Posterior vena cava (tissue), 2 donors: ENCODE measurements at regions not wholly inside any gene's neighbourhood (a gene's known extent, or its start where the extent isn't known, plus 50 kb on each side); places are given as distances from the start of the nearest gene placed in this dataset.
"Not testable (repeated sequence)": the region's sequence is repeated elsewhere in the genome, so short reads cannot be mapped to it uniquely, and the experiment has no call there.

Experiments
- DNase-seq: peaks from one replicate; pipeline ENCODE4 v3.0.0-alpha.2; 2020; ENCODE audit warnings: low spot score
- intact Hi-C, 2 donors: fragments of 100-400 bp; cut with DNase I; formaldehyde crosslinking; loops; one replicate each; pipeline versions ENCODE4 v1.14.1 to v1.14.2; 2022 to 2023
- donor health status: DM: yes; HTN: yes; CAD: no.
- donor health status: DM: yes; HTN: yes; CAD: no.

DNA sequence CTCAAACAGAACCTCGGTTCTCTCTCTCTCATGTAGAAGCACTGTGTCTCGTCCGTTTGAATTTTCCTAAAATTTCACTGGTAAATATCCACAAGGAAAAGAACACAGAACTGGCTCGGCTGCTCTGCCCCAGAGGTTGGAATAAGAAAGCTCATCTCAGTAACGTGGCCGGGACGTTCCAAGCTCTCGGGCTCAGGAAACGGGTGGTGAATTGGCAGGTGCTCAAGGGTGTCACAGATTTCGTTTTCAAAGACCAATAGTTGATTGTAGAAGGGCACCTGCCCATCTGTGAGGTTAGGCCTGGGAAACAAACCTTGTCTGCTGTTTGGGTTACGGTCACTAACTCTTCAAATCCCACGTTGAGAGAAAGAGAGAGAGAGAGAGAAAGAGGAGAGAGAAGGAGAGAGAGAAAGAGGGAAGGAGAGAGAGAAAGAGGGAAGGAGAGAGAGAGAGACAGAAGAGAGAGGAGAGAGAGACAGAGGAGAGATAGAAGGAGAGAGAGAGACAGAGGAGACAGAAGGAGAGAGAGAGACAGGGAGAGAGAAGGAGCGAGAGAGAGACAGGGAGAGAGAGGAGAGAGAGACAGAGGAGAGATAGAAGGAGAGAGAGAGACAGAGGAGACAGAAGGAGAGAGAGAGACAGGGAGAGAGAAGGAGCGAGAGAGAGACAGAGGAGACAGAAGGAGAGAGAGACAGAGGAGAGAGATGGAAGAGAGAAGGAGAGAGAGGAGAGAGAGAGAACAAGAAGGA lies 106.6 kb downstream of the CRLF2 start:
- peak; percentile 49 for DNase-seq
- intact Hi-C loops, result no loop called here

DNA sequence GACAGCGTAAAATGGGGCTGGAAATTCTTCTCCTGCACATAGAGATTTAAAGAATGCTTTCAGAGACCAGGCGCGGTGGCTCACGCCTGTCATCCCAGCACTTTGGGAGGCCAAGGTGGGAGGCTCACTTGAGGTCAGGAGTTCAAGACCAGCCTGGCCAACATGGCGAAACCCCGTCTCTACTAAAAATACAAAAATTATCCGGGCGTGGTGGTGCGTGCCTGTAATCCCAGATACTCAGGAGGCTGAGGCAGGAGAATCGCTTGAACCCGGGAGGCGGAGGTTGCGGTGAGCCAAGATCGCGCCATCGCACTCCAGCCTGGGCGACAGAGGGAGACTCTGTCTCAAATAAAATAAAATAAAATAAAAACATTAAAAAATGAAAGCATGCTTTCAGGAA lies 107.4 kb downstream of the CRLF2 start:
- DNase-seq, result peak; percentile 24
- intact Hi-C loops, result not testable (repeated sequence)

DNA sequence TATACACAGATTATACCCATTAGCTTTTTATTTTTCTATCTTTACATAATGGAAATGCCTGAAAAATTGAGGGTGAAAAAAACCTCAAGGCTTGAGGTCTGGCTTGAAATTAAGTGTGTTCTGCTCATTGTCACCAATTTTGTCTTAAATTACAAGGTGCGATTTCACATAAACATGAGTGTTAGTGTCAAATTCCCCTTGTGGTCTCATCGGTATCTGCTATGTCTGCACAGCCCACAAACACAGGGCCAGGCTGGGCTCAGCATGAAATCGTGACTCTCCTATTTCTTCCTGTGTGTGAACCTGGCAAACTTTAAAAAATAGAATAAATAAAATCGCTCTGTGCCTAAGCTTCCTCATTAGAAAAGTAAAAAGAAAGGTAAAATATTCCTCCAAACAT lies 109.1 kb downstream of the CRLF2 start:
- DNase-seq, result no peak
- intact Hi-C loops, result no loop called here

DNA sequence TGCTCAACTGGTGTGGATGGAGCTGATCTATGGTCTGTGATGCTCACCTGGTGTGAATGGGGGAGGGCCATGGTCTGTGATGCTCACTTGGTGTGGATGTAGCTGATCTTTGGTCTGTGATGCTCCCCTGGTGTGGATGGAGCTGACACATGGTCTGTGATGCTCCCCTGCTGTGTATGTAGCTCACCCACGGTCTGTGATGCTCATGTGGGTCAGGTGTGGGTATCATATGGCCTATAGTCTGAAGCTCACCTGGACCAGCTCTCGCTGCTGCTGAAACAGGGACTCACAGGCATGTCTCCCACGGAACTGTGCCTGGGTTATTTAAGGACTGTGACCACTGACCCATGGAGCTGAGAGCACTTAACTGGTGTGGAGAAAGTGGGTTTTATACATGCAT lies 109.7 kb downstream of the CRLF2 start:
- peak; percentile 28 for DNase-seq
- intact Hi-C loops, result no loop called here

DNA sequence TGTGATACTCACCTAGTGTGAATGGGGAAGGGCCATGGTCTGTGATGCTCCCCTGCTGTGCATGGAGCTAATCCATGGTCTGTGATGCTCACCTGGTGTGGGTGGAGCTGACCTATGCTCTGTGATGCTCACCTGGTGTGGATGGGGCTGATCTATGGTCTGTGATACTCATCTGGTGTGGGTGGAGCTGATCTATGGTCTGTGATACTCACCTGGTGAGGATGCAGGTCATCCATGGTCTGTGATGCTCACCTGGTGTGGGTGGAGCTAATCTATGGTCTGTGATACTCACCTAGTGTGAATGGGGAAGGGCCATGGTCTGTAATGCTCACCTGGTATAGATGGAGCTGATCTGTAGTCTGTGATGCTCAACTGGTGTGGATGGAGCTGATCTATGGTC lies 110.2 kb downstream of the CRLF2 start:
- intact Hi-C loops, DNase-seq: not testable (repeated sequence)

DNA sequence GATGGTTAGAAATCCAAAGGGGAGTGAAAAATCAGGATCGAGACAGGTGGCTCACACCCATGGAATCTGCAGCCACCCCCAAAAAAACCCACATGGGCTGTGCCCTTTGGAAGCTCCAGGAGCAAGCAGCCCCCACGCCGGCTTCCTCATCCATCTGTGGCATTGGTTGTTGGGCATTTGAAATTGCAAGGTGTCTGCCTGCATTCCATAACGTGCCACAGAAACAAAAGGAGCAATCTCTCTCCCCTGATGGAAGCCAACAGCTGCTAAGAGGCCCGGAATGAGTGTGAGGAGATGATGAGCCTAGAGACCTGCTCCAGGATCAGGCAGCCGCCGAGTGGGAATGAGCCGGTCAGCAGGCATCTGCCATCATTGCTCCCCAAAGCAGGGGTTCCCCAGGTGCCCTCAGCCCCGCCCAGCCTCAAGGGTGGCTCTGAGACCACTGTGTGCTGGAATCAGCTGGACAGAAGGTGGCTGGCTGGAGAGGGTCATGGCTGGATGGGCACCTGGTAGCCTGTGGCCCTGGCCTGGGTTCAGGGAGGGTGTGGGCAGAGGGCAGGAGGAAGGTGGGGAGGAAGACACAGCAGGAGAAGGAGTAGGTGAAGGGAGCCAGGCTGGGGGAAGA lies 113.2 kb downstream of the CRLF2 start:
- intact Hi-C loops, result no loop called here
- DNase-seq, result peak; percentile 68

DNA sequence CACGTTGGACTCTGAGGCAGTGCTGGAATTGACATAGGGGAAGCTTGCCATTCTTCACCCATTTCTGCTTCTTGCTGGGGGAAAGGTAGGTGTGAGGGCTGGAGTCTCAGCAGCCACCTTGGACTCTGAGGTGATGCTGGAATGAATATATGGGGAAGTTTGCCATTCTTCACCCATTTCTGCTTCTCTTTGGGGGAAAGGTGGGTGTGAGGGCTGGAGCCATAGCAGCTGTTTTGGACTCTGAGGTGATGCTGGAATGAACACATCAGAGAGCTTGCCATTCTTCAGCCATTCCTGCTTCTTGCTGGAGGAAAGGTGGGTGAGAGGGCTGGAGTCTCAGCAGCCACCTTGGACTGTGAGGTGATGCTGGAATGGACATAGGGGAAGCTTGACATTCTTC lies 115.1 kb downstream of the CRLF2 start:
- intact Hi-C loops, result no loop called here
- DNase-seq, result peak; percentile 31

DNA sequence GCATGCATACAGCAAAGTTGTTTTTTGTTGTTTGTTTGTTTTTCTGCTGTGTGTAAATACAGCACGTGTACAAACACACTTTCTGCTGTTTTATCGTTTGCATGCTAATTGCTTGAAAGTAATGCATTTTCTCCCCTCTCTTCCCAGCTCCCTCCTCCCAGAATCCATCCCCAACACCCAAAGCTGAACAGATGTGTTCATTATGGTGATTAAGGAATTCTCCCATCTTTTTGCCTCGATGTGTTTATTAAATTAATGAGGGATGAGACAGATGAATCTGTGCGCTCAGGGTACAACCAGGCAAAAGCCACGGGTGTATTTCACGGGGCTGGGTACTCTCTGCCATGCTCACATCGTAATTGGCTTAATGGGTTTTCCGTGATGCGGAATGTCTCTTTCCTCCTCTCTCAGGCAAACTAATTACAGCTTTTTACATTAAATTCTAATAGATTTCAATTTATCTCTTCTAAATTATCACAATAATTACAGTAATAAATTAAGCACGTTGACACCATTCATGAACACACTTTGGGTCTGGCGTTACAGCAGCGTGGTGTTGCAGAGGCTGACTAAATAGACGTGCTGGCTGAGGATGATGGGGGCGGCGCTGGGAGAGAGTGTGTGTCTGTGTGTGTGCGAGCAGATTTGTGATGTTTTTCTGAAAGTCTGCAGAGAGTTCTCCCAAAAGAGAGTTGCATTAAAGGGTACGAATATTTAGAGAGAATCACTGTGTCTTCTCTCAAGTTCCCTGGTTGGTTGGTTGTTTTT lies 117.7 kb downstream of the CRLF2 start:
- peak; percentile 31 for DNase-seq
- intact Hi-C loops, result no loop called here

DNA sequence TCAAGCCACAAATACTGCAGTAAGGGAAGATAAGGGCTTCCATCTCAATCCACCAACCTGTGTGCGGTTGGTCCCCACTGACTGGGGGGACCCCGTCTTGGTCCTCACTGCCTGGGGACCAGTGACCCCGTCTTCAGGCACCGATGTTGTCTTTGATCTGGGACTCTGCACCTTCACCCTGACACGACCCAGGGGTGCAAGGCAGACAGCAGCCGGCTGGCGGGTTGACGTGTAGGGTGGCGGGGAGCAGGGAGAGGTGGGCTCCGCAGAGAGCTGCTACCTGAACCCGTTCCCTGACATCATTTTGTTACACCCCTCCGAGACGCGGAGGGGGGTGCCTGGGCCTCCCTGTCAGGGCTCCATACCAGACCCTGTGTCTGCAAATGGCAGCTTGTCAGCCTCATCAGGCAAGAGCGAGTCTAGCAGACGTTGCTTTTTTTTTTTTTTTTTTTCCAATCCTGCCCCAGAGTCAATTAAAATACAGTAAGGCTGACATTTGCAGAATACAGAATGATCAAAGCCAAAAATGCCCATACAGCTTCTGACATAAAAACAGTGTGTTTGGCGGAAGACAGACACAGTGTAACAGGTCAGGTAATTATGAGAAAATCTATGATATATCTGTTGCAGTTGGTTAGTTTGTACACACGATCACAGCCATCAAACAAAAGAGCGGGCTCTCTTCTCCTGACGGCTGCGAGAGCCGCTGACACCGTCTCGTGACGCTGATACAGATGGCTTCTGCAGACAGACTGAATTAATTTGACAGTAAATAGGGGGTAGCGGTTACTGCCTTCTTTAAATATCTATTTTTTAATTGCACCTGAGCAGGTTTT lies 118.6 kb downstream of the CRLF2 start:
- intact Hi-C loops, result no loop called here
- DNase-seq, result peak; percentile 58

DNA sequence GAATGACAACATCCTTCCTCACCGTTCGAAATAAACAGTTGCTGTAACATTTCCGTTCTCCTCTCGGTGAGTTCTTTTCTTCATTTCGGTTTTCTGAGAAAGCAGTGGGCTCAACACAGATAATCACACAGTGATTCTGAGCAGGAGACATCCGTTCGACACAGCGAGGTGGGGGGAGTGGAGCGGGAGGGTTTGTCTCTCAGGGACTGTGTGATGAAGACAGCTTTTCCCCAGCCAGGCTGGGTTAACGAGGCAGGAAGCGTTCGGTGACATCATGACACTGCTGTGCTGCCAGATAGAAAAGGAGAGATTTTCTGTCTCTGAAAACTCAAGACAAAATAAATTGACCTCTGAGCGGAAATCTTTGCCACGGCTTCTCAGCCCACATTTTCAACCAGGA lies 119.3 kb downstream of the CRLF2 start:
- intact Hi-C loops, result no loop called here
- DNase-seq, result peak; percentile 40

DNA sequence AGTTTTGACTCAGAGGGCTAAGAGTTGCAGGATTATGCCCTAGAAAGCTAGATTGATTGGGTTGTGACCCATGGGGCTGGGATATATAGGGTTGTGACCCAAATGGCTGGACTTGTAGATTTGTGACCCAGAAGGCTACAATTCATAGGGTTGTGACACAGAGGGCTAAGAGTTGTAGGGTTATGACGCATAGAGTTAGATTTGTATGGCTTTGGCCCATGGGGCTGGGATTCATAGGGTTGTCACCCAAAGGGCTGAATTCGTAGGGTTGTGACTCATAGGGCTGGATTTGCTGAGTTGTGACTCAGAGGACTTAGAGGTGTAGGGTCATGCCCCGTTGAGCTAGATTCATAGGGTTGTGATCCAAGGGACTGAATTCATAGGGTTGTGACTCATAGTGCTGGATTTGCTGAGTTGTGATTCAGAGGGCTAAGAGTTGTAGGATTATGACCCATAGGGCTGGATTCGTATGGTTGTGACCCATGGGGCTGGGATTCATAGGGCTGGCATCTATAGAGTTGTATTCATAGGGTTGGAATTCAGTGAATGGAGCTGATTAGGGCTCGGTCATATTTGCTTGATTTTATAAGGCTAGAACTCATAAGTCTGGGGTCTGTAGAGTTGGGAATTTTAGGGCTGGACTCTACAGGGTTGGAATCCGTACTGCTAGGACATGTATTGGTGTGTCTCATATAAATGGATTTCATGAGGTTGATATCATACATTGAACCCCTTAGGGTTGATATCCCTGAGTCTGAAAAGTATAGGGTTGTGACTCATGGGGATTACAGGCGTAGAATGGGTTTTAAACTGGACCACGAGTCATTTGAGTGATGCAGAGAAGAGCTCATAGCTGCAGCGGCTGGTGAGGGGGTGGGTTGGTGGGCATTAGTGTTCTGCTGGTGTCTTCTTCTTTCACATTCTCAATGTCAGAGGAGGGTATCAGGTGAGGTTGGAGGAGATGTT lies 125.7 kb downstream of the CRLF2 start:
- intact Hi-C loops, result no loop called here
- peak; percentile 16 for DNase-seq

DNA sequence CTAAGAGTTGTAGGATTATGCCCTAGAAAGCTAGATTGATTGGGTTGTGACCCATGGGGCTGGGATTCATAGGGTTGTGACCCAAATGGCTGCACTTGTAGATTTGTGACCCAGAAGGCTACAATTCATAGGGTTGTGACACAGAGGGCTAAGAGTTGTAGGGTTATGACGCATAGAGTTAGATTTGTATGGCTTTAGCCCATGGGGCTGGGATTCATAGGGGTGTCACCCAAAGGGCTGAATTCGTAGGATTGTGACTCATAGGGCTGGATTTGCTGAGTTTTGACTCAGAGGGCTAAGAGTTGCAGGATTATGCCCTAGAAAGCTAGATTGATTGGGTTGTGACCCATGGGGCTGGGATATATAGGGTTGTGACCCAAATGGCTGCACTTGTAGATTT lies 126.6 kb downstream of the CRLF2 start:
- intact Hi-C loops, result not testable (repeated sequence)
- peak; percentile 6 for DNase-seq

DNA sequence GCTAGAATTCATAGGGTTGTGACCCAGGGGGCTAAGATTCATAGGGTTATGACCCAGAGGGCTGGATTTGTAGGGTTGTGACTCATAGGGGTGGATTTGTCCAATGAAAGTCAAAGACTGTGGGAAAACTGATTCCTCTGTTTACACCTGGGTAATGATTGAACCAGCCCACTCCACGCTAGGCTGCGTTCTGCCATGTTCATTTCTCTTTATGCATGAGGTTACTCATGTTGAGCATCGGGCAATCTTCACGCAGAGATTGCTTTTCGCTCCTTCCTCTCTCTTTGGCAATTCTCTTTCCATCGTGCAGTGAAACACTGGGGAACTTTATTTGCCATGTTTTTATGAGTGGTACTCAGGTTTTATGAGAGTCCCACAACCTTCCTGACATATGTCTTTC lies 127.8 kb downstream of the CRLF2 start:
- intact Hi-C loops, result no loop called here
- DNase-seq, result peak; percentile 36

DNA sequence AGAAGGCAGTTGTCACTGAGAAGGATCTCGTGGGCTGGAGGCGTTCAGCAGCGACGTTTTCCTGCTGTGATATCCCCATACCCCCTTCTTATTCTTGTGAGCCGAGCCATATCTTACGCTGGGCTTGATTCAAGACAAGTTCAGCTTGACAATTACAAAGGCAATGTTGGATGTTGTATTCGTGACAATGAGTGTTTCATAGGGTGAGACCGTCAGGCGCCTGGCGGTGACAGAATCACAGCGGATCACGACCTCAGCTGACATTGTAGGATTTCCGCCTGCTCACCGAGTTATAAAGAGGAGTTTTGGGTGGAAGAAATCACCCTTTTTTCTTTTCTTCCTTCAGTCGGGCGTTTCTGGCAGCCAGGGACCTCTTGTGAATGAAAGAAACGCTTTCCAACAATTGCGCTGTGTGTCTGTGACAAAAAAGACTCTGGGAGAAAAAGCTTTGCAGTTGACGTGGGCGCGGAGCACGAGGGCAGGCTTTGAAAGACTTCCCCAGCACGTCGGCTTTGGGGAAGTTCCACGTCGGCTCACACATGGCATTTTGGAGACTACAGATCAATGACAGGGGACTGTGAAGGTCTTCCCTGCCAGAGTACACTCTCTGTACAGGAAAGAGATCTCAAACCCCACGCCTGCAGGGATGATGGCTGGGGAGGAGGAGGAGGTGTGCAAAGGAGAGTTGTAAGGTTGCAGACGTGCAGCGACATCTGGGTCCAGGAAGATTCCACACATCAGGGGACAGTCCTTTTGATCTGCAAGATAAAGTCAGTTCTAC lies 135.4 kb downstream of the CRLF2 start:
- intact Hi-C loops, result no loop called here
- peak; percentile 56 for DNase-seq

DNA sequence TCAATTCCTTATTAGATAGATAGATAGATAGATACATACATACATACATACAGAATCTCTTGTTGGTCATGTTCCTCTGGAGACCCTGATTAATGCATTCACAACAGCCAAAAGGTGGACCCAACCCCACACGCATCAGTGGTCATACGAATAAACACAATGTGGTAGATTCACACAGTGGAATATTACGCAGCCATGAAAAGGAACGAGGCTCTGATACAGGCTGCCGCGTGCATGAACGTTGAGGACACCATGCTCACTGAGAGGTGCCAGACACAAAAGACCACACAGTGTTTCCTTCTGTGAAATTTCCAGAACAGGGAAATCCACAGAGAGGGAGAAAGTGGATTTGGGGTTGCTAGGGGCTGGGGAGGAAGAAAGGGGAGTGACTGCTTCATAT lies 136.7 kb downstream of the CRLF2 start:
- intact Hi-C loops, result no loop called here
- DNase-seq, result peak; percentile 10

DNA sequence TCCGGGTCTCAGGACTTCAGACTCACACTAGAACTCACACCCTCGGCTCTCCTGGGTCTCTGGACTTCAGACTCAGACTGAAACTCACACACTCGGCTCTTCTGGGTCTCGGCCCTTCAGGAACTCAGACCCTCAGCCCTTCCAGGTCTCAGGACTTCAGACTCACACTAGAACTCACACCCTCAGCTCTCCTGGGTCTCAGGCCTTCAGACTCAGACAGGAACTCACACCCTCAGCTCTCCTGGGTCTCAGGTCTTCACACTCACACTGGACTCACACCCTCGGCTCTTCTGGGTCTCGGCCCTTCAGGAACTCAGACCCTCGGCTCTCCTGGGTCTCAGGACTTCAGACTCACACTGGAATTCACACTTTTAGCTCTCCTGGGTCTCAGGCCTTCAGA lies 137.3 kb downstream of the CRLF2 start:
- intact Hi-C loops, result no loop called here
- DNase-seq, result peak; percentile 20

DNA sequence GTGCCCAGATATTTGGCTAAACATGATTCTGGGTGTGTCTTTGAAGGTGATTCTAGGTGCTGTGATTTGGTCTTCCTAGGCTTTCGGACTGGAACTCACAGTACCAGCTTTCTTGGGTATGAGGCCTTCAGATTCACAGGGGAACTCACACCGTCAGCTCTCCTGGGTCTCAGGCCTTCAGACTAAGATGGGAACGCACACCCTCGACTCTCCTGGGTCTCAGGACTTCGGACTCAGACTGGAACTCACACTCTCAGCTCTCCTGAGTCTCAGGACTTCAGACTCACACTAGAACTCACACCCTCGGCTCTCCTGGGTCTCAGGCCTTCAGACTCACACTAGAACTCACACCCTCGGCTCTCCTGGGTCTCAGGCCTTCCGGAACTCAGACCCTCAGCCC lies 137.7 kb downstream of the CRLF2 start:
- intact Hi-C loops, result no loop called here
- peak; percentile 4 for DNase-seq

DNA sequence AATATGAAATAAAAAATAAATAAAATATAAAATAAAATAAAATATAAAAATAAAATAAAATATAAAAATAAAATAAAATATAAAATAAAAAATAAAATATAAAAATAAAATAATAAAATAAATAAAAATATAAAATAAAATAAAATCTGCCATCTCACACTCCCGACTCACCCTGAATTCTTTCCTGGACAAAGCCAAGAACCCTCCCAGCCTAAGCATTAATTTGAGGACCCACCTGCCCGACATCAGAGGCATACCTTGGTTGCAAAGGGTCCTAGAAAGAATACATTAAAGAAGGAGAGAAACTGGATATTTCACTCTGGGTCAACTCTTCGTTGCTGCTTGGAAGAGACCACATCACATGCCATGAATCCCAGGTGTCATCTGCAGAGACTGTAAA lies 138.3 kb downstream of the CRLF2 start:
- intact Hi-C loops, result no loop called here
- DNase-seq, result no peak
